Testis (tissue), 2 donors: ENCODE measurements at regions not wholly inside any gene's neighbourhood (a gene's known extent, or its start where the extent isn't known, plus 50 kb on each side); places are given as distances from the start of the nearest gene placed in this dataset.

Experiments used
- CTCF ChIP-seq, 3 experiments: fragments of 450-650 bp in 2 of 3; fragments of 200-600 bp in 1 of 3; sonication (generic) in 1 of 3; IDR thresholded peaks; one replicate each; pipeline ENCODE4 v1.5.1; 2016 to 2019; ENCODE audit warnings: antibody characterized with exemption in 3 of 3, mild to moderate bottlenecking in 2 of 3, moderate library complexity in 1 of 3
- POLR2A ChIP-seq: fragments of 450-650 bp; IDR thresholded peaks from one replicate; pipeline ENCODE4 v1.6.1; 2017; ENCODE audit warnings: antibody characterized with exemption, mild to moderate bottlenecking, moderate library complexity

GRCh38 chr6:28725890-28726348 is 197.9 kb downstream of the TRIM27 start:
- TF ChIP-seq CTCF (IDR thresholded peaks at IDR 0.05): no peak
- no peak for TF ChIP-seq POLR2A
